ENCODE measurements at regions not wholly inside any gene's neighbourhood (a gene's known extent, or its start where the extent isn't known, plus 50 kb on each side); places are given as distances from the start of the nearest gene placed in this dataset.

DNA sequence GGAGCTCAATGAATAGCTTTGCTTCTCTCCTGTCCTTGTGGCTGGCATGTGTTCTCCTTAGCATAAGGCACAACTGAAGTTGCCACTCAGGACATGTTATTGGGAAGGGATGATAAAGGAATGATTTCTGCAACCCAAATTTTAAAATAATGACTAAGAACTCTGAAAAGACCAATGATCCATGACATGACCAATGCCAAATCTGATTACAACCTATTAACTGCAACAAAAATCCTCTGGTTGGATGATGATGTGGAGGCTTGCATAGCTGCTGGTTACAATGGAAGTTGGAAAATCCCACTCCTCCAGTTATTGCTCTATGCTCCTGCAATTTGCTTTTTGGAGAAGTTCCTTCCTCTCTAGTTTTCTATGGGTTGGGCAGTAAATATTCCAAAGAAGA is 63.4 kb upstream of the FBXL4 start:
- TF ChIP-seq, protein P1, sequence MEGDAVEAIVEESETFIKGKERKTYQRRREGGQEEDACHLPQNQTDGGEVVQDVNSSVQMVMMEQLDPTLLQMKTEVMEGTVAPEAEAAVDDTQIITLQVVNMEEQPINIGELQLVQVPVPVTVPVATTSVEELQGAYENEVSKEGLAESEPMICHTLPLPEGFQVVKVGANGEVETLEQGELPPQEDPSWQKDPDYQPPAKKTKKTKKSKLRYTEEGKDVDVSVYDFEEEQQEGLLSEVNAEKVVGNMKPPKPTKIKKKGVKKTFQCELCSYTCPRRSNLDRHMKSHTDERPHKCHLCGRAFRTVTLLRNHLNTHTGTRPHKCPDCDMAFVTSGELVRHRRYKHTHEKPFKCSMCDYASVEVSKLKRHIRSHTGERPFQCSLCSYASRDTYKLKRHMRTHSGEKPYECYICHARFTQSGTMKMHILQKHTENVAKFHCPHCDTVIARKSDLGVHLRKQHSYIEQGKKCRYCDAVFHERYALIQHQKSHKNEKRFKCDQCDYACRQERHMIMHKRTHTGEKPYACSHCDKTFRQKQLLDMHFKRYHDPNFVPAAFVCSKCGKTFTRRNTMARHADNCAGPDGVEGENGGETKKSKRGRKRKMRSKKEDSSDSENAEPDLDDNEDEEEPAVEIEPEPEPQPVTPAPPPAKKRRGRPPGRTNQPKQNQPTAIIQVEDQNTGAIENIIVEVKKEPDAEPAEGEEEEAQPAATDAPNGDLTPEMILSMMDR (IDR thresholded peaks at IDR 0.05), result no peak
- no peak for TF ChIP-seq POLR2AphosphoS5 (IDR thresholded peaks at IDR 0.05)
- no peak for TF ChIP-seq POLR2A (IDR thresholded peaks at IDR 0.05)

All from breast epithelium (tissue), 3 donors.